ENCODE measurements at regions not wholly inside any gene's neighbourhood (a gene's known extent, or its start where the extent isn't known, plus 50 kb on each side); places are given as distances from the start of the nearest gene placed in this dataset.

DNA sequence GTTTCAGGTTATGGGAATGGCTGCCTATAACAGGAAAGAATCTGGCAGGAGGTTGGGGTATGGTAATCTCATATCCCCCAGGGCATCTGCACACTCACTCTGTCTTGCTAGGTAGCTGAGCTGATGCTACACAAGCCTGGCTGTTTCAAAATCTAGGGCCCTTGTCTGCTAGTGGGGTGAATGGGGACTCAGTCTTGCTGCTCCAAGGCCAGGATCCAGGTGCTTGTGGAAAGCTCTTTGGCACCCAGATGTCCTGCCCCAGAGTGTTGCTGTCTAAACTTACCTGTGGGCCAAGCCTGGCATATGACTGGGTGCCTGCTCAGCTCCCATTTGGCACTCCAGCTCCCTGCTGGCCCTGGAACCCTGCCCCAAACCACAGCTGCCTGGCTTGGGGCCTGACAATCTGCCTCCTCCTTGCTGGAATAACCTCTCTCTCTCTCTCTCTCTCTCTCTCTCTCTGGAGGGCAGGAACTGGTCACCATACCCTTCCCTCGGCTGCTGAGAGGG lies 158.1 kb upstream of the TSC22D1 start (continued):
- no peak for TF ChIP-seq RERE (CRISPR knock-in tag; IDR thresholded peaks at IDR 0.05; ENCODE audit: borderline replicate concordance)
- no peak for TF ChIP-seq ZNF561 (CRISPR knock-in tag; conservative IDR thresholded peaks at IDR 0.05)
- TF ChIP-seq TAF1 (IDR thresholded peaks at IDR 0.05; ENCODE audit: control insufficient read depth, extremely low read depth, insufficient read depth, low read length, severe bottlenecking) = no peak
- no peak for TF ChIP-seq CREB1 (IDR thresholded peaks at IDR 0.05)
- no peak for TF ChIP-seq CREB1 (CRISPR knock-in tag; IDR thresholded peaks at IDR 0.05)
- no peak for TF ChIP-seq ZNF239 (CRISPR knock-in tag; IDR thresholded peaks at IDR 0.05)
- TF ChIP-seq ARID3A (IDR thresholded peaks at IDR 0.05; ENCODE audit: borderline replicate concordance, low read depth, low read length) = no peak
- no peak for TF ChIP-seq ETV1 (tag; conservative IDR thresholded peaks at IDR 0.05; ENCODE audit: low read depth)
- no peak for TF ChIP-seq NONO (IDR thresholded peaks at IDR 0.05; ENCODE audit: low read depth in 2 of 2, low read length in 1 of 2)
- TF ChIP-seq KDM4B (IDR thresholded peaks at IDR 0.05; ENCODE audit: borderline replicate concordance in 2 of 2, low read depth in 1 of 2) = no peak
- no peak for TF ChIP-seq CHD2 (IDR thresholded peaks at IDR 0.05; ENCODE audit: low read depth, low read length)
